Mesothelial cell of epicardium (in vitro differentiated cells): ENCODE measurements at regions not wholly inside any gene's neighbourhood (a gene's known extent, or its start where the extent isn't known, plus 50 kb on each side); places are given as distances from the start of the nearest gene placed in this dataset.

ENCODE experiments used
- DNase-seq, 2 experiments: peaks; one replicate each; pipeline ENCODE4 v3.0.0; 2021; ENCODE audit warnings: low spot score in 2 of 2; ENCODE audit not compliant: unreplicated experiment in 2 of 2
- H3K27ac Mint-ChIP-seq: 2 replicates; pipeline ENCODE4 v1.8.0; 2021; ENCODE audit warnings: mixed read lengths
- H3K27me3 Mint-ChIP-seq: 2 replicates; pipeline ENCODE4 v1.8.0; 2021; ENCODE audit warnings: low read depth, mixed read lengths
- H3K36me3 Mint-ChIP-seq: 2 replicates; pipeline ENCODE4 v1.8.0; 2021; ENCODE audit warnings: mixed read lengths
- H3K4me1 Mint-ChIP-seq: 2 replicates; pipeline ENCODE4 v1.8.0; 2021; ENCODE audit warnings: mixed read lengths
- H3K4me3 Mint-ChIP-seq: 2 replicates; pipeline ENCODE4 v1.8.0; 2021; ENCODE audit warnings: mild to moderate bottlenecking, moderate library complexity, mixed read lengths
- H3K9me3 Mint-ChIP-seq: 2 replicates; pipeline ENCODE4 v1.8.0; 2021; ENCODE audit warnings: mixed read lengths
- CTCF ChIP-seq: fragments of 200-600 bp; sonication (generic); IDR thresholded peaks from one replicate; pipeline ENCODE4 v1.5.0; 2021; ENCODE audit warnings: antibody characterized with exemption; ENCODE audit not compliant: unreplicated experiment

GRCh38 chr13:55497486-55497885, 1643.2 kb upstream of the PRR20A start:
- H3K4me1 Mint-ChIP-seq: no peaks in the 10 kb centered on the region
- no peak overlapping the region for H3K4me3 Mint-ChIP-seq
- DNase-seq: no peak
- no peaks in the 10 kb centered on the region for H3K9me3 Mint-ChIP-seq
- no peak overlapping the region for H3K27ac Mint-ChIP-seq
- no peaks in the 10 kb centered on the region for H3K27me3 Mint-ChIP-seq
- TF ChIP-seq CTCF: no peak
- no peaks in the 10 kb centered on the region for H3K36me3 Mint-ChIP-seq

GRCh38 chr13:55500694-55501093, 1640.0 kb upstream of the PRR20A start:
- H3K36me3 Mint-ChIP-seq: no peaks in the 10 kb centered on the region
- TF ChIP-seq CTCF: no peak
- H3K27me3 Mint-ChIP-seq: no peaks in the 10 kb centered on the region

GRCh38 chr13:55516610-55517009, 1624.1 kb upstream of the PRR20A start:
- H3K9me3 Mint-ChIP-seq: peaks cover 10% of the 10 kb centered on the region
- no peak overlapping the region for H3K4me3 Mint-ChIP-seq
- H3K36me3 Mint-ChIP-seq: peaks cover 1% of the 10 kb centered on the region
- H3K27me3 Mint-ChIP-seq: no peaks in the 10 kb centered on the region
- no peak overlapping the region for H3K27ac Mint-ChIP-seq
- no peak for DNase-seq
- no peaks in the 10 kb centered on the region for H3K4me1 Mint-ChIP-seq
- TF ChIP-seq CTCF: no peak

More at GRCh38 chr13:55500694-55501093, 1640.0 kb upstream of the PRR20A start:
- Mint-ChIP-seq H3K4me3 (no peak overlapping the region), H3K27ac (no peak overlapping the region), H3K4me1 (no peaks in the 10 kb centered on the region), H3K9me3 (peaks cover 18% of the 10 kb centered on the region)
- no peak for DNase-seq

- no peak overlapping the region for H3K27ac Mint-ChIP-seq
- DNase-seq: no peak
- H3K4me1 Mint-ChIP-seq: no peaks in the 10 kb centered on the region
- peaks cover 1% of the 10 kb centered on the region for H3K36me3 Mint-ChIP-seq
- H3K27me3 Mint-ChIP-seq: no peaks in the 10 kb centered on the region
- no peak overlapping the region for H3K4me3 Mint-ChIP-seq
- TF ChIP-seq CTCF: no peak
- H3K9me3 Mint-ChIP-seq: peaks cover 10% of the 10 kb centered on the region
Measured at GRCh38 chr13:55517312-55517711, 1623.4 kb upstream of the PRR20A start.

- DNase-seq: no peak
- Mint-ChIP-seq H3K36me3 (no peaks in the 10 kb centered on the region), H3K4me3 (no peak overlapping the region), H3K27ac (no peak overlapping the region), H3K9me3 (peaks cover 7% of the 10 kb centered on the region), H3K4me1 (peaks cover 6% of the 10 kb centered on the region), H3K27me3 (no peaks in the 10 kb centered on the region)
- no peak for TF ChIP-seq CTCF
Measured at GRCh38 chr13:55528434-55528833, 1612.3 kb upstream of the PRR20A start.

GRCh38 chr13:55534306-55534705, 1606.4 kb upstream of the PRR20A start:
- Mint-ChIP-seq H3K27ac (no peak overlapping the region), H3K27me3 (no peaks in the 10 kb centered on the region), H3K4me3 (no peak overlapping the region), H3K36me3 (no peaks in the 10 kb centered on the region), H3K4me1 (no peaks in the 10 kb centered on the region), H3K9me3 (peaks cover 16% of the 10 kb centered on the region)
- no peak for DNase-seq
- no peak for TF ChIP-seq CTCF
